Central memory CD8-positive, alpha-beta T cell (primary cell): ENCODE measurements at regions not wholly inside any gene's neighbourhood (a gene's known extent, or its start where the extent isn't known, plus 50 kb on each side); places are given as distances from the start of the nearest gene placed in this dataset.

ENCODE experiments used
- ATAC-seq: fragments of 150-1000 bp; cut with Tn5 transposase; replicated peaks from 2 replicates; pipeline ENCODE4 v1.10.0; 2022; ENCODE audit warnings: mild to moderate bottlenecking, moderate FRiP score, moderate number of reproducible peaks; ENCODE audit not compliant: poor library complexity, severe bottlenecking; ENCODE audit errors: extremely low read depth
- DNase-seq, 2 donors: peaks; one replicate each; pipeline ENCODE4 v3.0.0; 2021; ENCODE audit warnings: low spot score in 2 of 2
- H3K27ac Mint-ChIP-seq: one replicate; pipeline ENCODE4 v1.8.0; 2022; ENCODE audit warnings: low read depth, mild to moderate bottlenecking, moderate library complexity, mixed read lengths
- H3K27me3 Mint-ChIP-seq: one replicate; pipeline ENCODE4 v1.8.0; 2022; ENCODE audit warnings: mixed read lengths
- H3K36me3 Mint-ChIP-seq: one replicate; pipeline ENCODE4 v1.8.0; 2022; ENCODE audit warnings: mild to moderate bottlenecking, moderate library complexity, mixed read lengths; ENCODE audit not compliant: insufficient read depth
- H3K4me1 Mint-ChIP-seq: one replicate; pipeline ENCODE4 v1.8.0; 2022; ENCODE audit warnings: mixed read lengths
- H3K4me3 Mint-ChIP-seq: one replicate; pipeline ENCODE4 v1.8.0; 2022; ENCODE audit warnings: mild to moderate bottlenecking, moderate library complexity, mixed read lengths
- H3K9me3 Mint-ChIP-seq: one replicate; pipeline ENCODE4 v1.8.0; 2022; ENCODE audit warnings: mixed read lengths

DNA sequence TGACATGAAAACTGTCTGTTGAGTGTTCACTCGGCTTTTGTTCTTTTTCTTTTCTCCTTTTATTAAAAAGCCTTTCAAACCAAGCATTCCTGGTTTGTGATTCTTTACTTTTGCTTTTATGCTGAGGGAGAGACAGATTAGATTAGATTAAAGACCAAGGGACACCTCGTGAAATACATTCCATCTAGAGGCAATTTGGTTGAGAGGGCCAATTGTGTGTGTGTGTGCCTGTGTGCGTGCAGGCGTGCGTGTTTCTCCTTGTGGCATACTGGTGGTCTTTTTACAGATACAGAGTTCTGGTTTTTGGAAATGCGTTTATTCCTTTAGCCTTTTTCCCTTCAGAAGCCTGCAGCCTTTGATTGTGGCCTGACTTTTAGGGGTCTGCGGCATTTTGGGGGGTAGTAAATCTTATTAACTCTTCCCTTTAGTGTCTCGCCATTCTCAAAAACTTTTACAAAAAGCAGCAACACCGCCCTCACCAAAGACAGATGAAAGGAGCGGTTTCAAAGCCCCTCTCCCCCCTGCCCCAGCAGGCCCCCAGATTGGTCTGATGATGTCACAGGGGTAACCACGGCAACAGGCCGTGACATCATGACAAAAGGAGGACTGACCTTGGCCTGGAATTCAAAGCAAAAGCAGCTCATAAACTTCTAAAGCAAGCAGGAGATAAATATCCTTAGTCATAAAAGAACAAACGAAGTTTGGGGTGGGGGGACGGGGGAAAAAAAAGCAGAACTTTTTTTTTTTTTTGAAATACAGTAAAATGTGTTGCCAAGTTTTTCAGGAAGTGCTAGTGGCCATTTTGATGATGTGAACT, 84.1 kb upstream of the TBX3 start:
- Mint-ChIP-seq H3K9me3 (no peaks in the 10 kb centered on the region), H3K4me1 (no peaks in the 10 kb centered on the region), H3K27me3 (no peaks in the 10 kb centered on the region), H3K36me3 (no peaks in the 10 kb centered on the region), H3K4me3 (no peak overlapping the region), H3K27ac (no peak overlapping the region)
- DNase-seq, result no peak
- ATAC-seq, result no peak

DNA sequence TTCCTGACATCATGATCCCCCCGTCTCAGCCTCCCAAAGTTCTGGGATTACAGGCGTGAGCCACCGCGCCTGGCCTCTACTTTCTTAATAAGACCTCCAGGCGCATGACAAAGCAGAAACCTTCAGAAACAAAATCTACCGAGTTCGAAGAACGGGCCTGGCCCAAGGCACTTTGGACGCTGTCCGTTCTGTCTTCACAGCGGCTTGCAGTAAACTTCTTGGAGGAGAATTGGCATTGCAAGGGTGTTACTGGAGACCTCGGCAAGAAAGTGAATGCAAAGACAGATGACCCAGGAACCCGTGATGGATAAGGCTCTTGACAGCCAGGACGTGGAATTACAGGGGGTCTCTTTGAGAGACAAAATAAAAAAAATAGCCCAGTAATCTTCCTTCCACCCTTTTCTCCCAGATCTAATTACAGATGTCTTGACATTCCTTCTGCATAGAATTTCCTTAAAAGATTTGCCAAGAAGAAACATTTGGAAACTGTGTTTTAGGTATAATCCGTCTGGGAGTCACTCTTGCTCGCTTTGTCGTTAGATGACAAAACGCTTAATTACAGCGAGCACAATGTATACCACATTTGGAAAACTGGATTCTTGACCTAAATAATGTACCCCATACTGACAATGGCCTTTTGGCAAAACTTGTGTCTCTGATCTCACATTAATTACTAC, 83.2 kb upstream of the TBX3 start:
- DNase-seq (no peak), ATAC-seq (no peak)
- Mint-ChIP-seq H3K36me3 (no peaks in the 10 kb centered on the region), H3K4me3 (no peak overlapping the region), H3K9me3 (no peaks in the 10 kb centered on the region), H3K27ac (no peak overlapping the region), H3K4me1 (no peaks in the 10 kb centered on the region), H3K27me3 (no peaks in the 10 kb centered on the region)

DNA sequence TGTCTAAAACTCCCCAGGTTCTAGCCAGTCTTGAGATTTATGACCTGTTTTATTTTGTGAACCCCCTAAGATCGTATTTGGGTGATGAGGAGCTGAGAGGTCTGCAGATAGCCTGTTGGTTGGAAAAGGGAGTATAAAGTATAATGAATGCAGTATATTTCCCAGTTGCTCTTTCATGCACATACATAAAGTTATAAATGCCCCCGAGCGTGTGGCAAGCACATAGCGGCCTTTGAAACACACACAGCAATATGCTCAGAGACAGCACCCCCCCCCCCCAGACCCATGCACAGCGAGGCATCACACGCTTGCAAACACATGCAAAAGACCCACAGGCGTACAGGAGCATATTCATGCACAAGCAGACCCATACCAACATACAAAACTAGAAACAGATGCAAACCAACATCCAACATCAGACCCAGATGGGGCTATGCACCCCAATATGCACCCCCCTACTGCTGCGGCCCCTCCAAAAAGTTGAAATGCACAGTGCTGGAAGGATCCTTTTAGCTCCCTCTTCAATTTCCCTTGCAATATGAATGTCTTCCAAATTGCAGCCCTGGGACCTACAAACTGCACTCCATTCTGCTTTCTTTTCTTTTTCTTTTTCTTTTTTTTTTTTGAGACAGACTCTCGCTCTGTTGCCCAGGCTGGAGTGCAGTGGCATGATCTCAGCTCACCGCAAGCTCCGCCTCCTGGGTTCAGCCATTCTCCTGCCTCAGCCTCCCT, 82.2 kb upstream of the TBX3 start:
- H3K4me3 Mint-ChIP-seq, result no peak overlapping the region
- no peaks in the 10 kb centered on the region for H3K27me3 Mint-ChIP-seq
- H3K4me1 Mint-ChIP-seq, result no peaks in the 10 kb centered on the region
- H3K27ac Mint-ChIP-seq, result no peak overlapping the region
- no peaks in the 10 kb centered on the region for H3K36me3 Mint-ChIP-seq
- ATAC-seq (no peak), DNase-seq (no peak)
- H3K9me3 Mint-ChIP-seq, result no peaks in the 10 kb centered on the region

DNA sequence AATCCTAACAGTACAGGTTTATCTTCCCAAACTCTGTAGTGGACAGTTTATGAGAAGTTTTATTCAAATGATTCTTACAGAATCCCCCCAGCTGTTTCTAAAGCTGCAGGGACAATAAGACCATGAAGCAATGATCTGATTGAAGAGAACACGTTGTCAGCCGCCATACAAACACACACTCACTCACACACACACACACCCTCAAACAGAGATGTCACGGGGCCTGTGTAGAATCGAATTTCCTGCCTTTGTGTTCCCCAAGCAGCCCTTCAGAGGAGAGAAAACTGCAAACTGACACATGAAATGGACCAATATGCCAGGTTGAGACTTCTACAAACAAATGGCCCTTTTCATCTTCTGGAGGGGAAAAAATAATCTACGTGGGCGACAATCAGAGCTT, 80.5 kb upstream of the TBX3 start:
- Mint-ChIP-seq H3K4me3 (no peak overlapping the region), H3K27ac (no peak overlapping the region), H3K27me3 (no peaks in the 10 kb centered on the region), H3K9me3 (no peaks in the 10 kb centered on the region), H3K36me3 (no peaks in the 10 kb centered on the region), H3K4me1 (no peaks in the 10 kb centered on the region)
- no peak for ATAC-seq
- DNase-seq, result no peak

GRCh38 chr12:114762490-114763110, 78.6 kb upstream of the TBX3 start:
- no peak overlapping the region for H3K27ac Mint-ChIP-seq
- H3K27me3 Mint-ChIP-seq, result no peaks in the 10 kb centered on the region
- H3K4me3 Mint-ChIP-seq, result no peak overlapping the region
- ATAC-seq, result no peak
- H3K36me3 Mint-ChIP-seq, result no peaks in the 10 kb centered on the region
- no peak for DNase-seq
- H3K9me3 Mint-ChIP-seq, result no peaks in the 10 kb centered on the region
- H3K4me1 Mint-ChIP-seq, result no peaks in the 10 kb centered on the region

GRCh38 chr12:114760151-114760877, 76.3 kb upstream of the TBX3 start:
- DNase-seq, result no peak
- no peak for ATAC-seq
- no peaks in the 10 kb centered on the region for H3K9me3 Mint-ChIP-seq
- H3K27me3 Mint-ChIP-seq, result no peaks in the 10 kb centered on the region
- no peak overlapping the region for H3K27ac Mint-ChIP-seq
- no peaks in the 10 kb centered on the region for H3K4me1 Mint-ChIP-seq
- no peak overlapping the region for H3K4me3 Mint-ChIP-seq
- no peaks in the 10 kb centered on the region for H3K36me3 Mint-ChIP-seq

DNA sequence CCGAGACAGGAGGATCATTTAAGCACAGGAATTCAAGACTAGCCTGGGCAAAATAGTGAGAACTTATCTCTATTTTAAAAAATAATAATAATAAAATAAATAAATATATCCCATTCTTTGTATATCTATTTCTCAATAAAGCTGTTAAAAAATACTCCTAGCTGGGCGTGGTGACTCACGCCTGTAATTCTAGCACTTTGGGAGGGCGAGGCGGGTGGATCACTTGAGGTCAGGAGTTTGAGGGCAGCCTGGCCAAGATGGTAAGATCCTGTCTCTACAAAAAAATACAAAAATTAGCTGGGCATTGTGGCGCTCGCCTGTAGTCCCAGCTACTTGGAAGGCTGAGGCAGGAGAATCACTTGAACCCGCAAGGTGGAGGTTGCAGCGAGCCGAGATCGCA, 75.7 kb upstream of the TBX3 start:
- ATAC-seq, result no peak

DNA sequence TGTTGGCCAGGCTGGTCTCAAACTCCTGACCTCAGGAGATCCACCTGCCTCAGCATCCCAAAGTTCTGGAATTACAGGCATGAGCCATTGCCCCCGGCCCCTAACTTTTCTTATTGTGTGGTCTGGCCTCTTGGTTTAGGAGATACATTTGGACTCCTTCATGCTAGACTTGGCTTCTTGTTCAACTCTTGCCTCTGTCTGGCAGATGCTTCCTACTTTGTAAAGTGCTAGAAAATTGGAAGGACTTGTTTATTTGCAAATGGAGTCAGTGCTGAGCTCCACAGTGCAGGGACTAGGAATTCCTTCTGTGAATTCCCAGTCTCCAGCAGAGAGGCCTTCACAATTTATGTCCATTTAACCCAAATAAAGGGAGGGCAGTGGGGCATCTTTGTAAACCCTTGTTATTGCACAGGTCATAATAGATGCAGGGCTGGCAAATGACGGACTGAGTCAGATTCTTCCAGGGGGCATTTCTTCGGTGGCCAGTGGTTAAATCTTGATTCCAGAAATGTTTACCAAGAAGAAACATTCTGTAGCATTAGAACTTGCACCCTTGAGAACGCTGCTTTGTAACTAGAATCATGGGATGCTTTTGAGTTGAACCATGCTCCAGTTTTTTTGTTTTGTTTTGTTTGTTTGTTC, 73.8 kb upstream of the TBX3 start:
- Mint-ChIP-seq H3K36me3 (no peaks in the 10 kb centered on the region), H3K4me3 (no peak overlapping the region), H3K27me3 (no peaks in the 10 kb centered on the region)

More for the DNA sequence above, 75.7 kb upstream of the TBX3 start:
- Mint-ChIP-seq H3K27ac (no peak overlapping the region), H3K4me1 (no peaks in the 10 kb centered on the region), H3K36me3 (no peaks in the 10 kb centered on the region), H3K4me3 (no peak overlapping the region), H3K9me3 (no peaks in the 10 kb centered on the region), H3K27me3 (no peaks in the 10 kb centered on the region)
- DNase-seq, result no peak

GRCh38 chr12:114752217-114752616, 68.2 kb upstream of the TBX3 start:
- Mint-ChIP-seq H3K4me3 (no peak overlapping the region), H3K27ac (no peak overlapping the region), H3K9me3 (no peaks in the 10 kb centered on the region), H3K36me3 (no peaks in the 10 kb centered on the region), H3K4me1 (no peaks in the 10 kb centered on the region), H3K27me3 (no peaks in the 10 kb centered on the region)
- DNase-seq (no peak), ATAC-seq (no peak)

More for the DNA sequence above, 73.8 kb upstream of the TBX3 start:
- DNase-seq (no peak), ATAC-seq (no peak)
- H3K27ac Mint-ChIP-seq, result no peak overlapping the region
- H3K9me3 Mint-ChIP-seq, result no peaks in the 10 kb centered on the region
- H3K4me1 Mint-ChIP-seq, result no peaks in the 10 kb centered on the region

GRCh38 chr12:114751712-114752111, 67.7 kb upstream of the TBX3 start:
- no peaks in the 10 kb centered on the region for H3K36me3 Mint-ChIP-seq
- no peaks in the 10 kb centered on the region for H3K4me1 Mint-ChIP-seq
- no peaks in the 10 kb centered on the region for H3K27me3 Mint-ChIP-seq
- no peak for ATAC-seq
- H3K27ac Mint-ChIP-seq, result no peak overlapping the region
- no peak for DNase-seq
- H3K9me3 Mint-ChIP-seq, result no peaks in the 10 kb centered on the region
- no peak overlapping the region for H3K4me3 Mint-ChIP-seq

DNA sequence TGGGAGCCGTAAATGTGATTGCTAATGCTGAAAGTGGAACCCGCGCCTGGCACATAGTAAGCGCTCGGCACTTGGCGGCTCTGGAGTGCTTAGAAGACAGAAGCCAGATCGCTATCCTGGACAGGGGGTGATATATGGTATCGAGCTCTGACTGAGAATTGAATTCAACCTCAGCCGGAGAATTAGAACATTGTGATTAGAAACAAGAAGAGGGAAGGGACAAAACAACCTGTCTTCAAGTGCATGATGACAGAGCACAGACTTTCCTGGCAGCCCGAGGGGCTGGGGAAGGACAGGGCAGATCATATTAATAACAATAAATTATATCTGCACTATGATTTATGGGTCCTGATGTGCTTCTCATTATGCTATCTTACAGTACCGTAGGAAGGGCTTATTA, 66.9 kb upstream of the TBX3 start:
- no peak overlapping the region for H3K27ac Mint-ChIP-seq
- H3K27me3 Mint-ChIP-seq, result no peaks in the 10 kb centered on the region
- no peak overlapping the region for H3K4me3 Mint-ChIP-seq
- H3K4me1 Mint-ChIP-seq, result no peaks in the 10 kb centered on the region
- DNase-seq (no peak), ATAC-seq (no peak)
- H3K9me3 Mint-ChIP-seq, result no peaks in the 10 kb centered on the region
- no peaks in the 10 kb centered on the region for H3K36me3 Mint-ChIP-seq

DNA sequence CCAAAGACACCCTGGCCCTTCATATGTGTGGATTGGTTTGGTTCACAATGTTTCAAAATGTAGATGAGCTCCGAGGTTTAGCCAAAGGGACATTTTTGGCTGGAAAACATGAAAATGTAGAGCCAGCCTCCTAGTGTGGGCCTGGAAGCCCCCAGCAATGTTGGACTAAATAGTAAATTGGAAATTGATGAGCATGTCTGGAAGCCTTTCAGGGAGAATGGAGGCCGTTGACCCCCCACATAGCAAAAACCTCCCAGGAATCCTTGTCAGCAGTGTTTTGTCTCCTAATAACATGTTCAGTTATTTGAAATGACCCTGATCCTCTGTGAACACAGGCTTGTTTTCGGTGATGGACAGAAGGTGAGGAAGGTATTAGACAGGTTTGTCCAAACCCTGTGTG, 65.1 kb upstream of the TBX3 start:
- Mint-ChIP-seq H3K9me3 (no peaks in the 10 kb centered on the region), H3K4me3 (no peak overlapping the region), H3K36me3 (peaks cover 3% of the 10 kb centered on the region), H3K4me1 (no peaks in the 10 kb centered on the region), H3K27me3 (no peaks in the 10 kb centered on the region), H3K27ac (no peak overlapping the region)
- no peak for DNase-seq
- no peak for ATAC-seq
